ENCODE measurements at regions not wholly inside any gene's neighbourhood (a gene's known extent, or its start where the extent isn't known, plus 50 kb on each side); places are given as distances from the start of the nearest gene placed in this dataset.

GRCh38 chr10:28199941-28200340 lies 102.9 kb downstream of the MPP7 start:
- Histone ChIP-seq H3K36me3 (ENCODE audit: control insufficient read depth in 4 of 4, insufficient read depth in 3 of 4, low read depth in 1 of 4, low read length in 3 of 4) (no peaks in the 10 kb centered on the region), H3K9ac (ENCODE audit: low read depth in 1 of 2, low read length in 2 of 2) (no peak overlapping the region), H3K4me1 (ENCODE audit: control insufficient read depth in 4 of 4, insufficient read depth in 4 of 4, low read length in 3 of 4) (no peaks in the 10 kb centered on the region), H3K9me3 (ENCODE audit: control insufficient read depth in 4 of 4, low read length in 3 of 4) (no peaks in the 10 kb centered on the region), H3K27me3 (ENCODE audit: control insufficient read depth in 4 of 4, insufficient read depth in 4 of 4, low read length in 3 of 4) (no peaks in the 10 kb centered on the region), H3K27ac (ENCODE audit: low read depth in 1 of 2, low read length in 2 of 2) (no peak overlapping the region), H3K4me3 (ENCODE audit: low read depth in 1 of 3, low read length in 3 of 3) (no peak overlapping the region)
- 93% methylated on average over 7 of the region's 7 CpGs for WGBS
- TF ChIP-seq TAF1 (conservative IDR thresholded peaks at IDR 0.05) (no peak), CTCF (IDR thresholded peaks at IDR 0.05; ENCODE audit: low read depth, low read length, missing input control) (no peak), NR2F2 (IDR thresholded peaks at IDR 0.05) (no peak), FOXA2 (IDR thresholded peaks at IDR 0.05) (no peak), RXRA (IDR thresholded peaks at IDR 0.05) (no peak), EGR1 (IDR thresholded peaks at IDR 0.05; ENCODE audit: low read depth in 2 of 2) (no peak), ATF3 (IDR thresholded peaks at IDR 0.05) (no peak), SP1 (IDR thresholded peaks at IDR 0.05) (no peak), REST (IDR thresholded peaks at IDR 0.05) (no peak), GABPA (IDR thresholded peaks at IDR 0.05 in 1 of 2, conservative IDR thresholded peaks at IDR 0.05 in 1 of 2) (no peak), FOXA1 (IDR thresholded peaks at IDR 0.05) (no peak), MAX (IDR thresholded peaks at IDR 0.05) (no peak), HNF4G (IDR thresholded peaks at IDR 0.05) (no peak), HNF4A (conservative IDR thresholded peaks at IDR 0.05) (no peak), RAD21 (IDR thresholded peaks at IDR 0.05) (no peak), ZBTB33 (IDR thresholded peaks at IDR 0.05) (no peak), JUND (IDR thresholded peaks at IDR 0.05) (no peak), YY1 (IDR thresholded peaks at IDR 0.05) (no peak)
- no peak for DNase-seq (ENCODE audit: low spot score)

All from liver (tissue), 8 donors.